HG02678 (cell line): ENCODE measurements at regions not wholly inside any gene's neighbourhood (a gene's known extent, or its start where the extent isn't known, plus 50 kb on each side); places are given as distances from the start of the nearest gene placed in this dataset.

Source experiments
- ATAC-seq: cut with Tn5 transposase; IDR thresholded peaks from one replicate; pipeline ENCODE4 v1.9.1; 2021; ENCODE audit warnings: mild to moderate bottlenecking, moderate library complexity; ENCODE audit not compliant: unreplicated experiment

DNA sequence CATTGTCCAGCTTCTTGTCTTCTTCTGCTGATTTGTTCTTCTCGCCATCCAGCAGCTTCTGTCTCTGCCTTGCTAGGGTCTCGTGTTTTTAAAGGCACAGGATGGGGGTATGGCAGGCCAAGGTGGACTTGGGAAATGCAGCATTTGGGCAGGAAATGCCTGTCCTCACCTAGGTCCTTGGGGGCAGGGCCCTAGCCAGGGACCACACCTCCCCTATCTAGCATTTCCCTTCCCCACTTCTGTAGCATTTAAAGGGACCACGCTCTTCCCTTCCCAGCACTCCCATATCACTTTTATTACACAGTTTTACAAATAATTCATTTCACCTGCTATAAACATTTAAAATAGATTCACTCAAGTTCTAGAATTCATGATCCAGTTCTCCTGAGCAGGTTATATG is 315.4 kb upstream of the LMCD1 start:
- ATAC-seq: no peak

DNA sequence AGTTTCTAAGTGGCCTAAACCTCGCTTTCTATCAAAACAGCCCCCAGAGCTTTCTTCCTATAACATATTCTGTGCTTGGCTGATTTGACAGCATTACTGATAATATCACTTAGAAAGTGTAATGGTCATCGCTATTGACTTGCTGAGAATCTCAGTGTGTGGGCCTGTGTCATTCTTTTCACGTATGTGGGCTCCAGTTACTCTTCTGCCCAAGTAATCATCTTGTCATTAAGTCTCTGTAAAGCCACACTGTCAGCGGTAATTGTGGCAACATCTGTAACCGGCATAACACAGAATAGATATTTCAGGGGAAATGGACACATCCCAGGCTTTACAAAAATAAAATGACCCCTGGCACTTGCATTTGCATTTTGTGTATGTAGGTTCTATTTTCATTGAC is 313.6 kb upstream of the LMCD1 start:
- no peak for ATAC-seq

DNA sequence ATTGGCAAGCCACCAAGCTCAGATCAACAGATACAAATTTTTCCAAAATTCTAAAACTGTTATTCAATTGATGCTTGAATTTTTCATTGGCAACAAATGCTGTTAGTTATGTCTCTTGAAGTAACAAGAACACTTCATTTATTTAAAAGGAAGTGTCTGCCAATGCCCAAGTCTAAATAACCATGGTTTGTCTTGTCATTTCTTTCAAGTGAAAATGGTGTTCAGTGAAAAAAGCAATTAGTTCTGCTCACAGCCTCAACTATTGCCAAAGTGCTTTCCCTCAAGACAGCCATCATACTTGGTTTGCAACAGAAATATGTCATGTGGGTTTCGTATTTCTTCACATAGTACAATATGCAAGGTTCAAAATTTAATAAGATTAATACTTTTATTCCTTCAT is 312.6 kb upstream of the LMCD1 start:
- ATAC-seq: no peak

DNA sequence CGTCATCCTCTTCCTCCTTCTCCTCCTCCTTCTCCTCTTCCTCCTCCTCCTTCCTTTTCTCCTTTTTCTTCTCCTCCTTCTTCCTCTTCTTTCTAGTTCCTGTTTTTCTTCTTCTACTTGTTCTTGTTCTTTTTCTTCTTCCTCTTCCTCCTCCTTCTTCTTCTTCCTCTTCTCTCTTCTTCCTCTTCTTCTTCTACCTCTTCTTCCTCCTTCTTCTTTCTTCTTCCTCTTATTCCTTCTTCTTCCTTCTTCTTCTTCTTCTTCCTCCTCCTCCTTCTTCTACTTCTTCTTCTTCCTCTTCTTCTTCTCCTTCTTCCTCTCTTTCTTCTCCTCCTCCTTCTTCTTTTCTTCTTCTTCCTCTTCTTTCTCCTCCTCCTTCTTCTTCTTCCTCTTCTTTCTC is 310.2 kb upstream of the LMCD1 start:
- no peak for ATAC-seq

DNA sequence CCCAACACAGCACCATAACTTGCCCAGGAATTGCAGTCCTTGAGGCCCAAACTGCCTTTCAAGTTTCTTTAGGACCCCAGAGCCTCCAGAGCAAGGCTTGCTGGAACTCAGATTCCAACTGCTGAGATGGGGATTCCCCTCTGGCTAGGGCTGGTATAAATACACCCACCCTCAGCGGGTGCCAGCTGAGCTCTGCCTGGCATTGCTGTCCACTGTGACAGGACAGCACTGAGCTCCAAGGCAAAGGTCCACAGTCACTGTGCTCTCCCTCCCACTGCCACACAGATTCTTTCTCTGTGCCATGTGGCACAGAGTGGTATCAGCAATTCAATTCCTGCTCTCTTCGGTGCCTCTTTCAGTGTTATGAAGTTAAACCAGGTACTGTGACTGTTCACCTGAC is 304.2 kb upstream of the LMCD1 start:
- ATAC-seq: no peak

DNA sequence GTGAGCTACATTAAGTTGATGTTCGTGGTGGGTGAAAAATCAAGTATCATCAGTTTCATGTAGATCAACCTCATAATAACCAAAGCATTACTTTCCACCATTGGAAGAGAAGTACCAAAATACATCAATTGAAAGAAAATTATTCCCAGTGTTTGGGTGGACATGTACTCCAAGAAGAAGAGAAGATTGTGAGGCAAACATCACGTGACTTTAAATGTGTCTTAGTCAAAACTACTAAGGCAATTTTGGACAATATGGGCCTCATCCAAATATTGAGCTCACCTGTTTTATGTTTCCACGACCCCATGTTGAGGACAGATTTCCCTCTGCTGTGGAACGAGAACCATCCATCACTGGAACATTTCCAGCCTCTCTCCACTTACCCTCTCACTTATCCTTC is 303.0 kb upstream of the LMCD1 start:
- no peak for ATAC-seq

DNA sequence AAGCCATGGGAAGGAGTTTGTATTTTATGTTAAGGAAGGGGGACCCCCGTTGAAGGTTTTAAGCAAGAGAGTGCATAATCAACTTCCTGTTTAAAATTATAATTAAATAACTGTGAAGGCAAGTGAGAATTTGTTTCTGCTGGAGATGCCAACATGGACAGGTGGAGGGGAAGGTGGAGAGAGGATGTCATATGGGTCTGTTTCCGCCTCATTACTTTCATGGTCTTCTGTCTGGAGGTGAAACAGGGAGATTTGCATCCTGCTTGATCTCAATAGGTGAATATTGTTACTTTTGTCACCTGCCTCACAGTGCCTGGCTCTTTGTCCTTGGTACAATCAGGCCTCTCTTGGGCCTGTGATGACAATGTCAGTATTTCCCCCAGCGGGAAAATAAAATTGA is 300.6 kb upstream of the LMCD1 start:
- no peak for ATAC-seq

DNA sequence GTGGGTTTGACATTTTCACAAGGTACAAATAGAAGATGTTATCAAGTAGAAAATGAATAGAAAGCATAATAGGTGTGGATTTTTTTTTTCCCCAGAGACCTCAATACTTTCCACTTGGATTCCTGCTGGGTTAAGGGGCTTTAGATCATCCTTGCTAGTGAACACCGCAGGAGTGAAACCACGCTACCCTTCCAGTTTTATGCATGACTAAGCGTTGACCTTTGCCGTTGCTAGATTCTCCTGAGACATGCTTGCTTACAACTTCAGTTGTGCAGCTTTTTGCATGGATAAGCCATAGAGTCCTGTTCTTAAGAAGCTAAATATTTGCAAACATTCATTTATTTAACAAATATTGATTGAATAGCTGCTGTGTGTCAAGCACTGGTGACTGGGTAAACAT is 299.7 kb upstream of the LMCD1 start:
- no peak for ATAC-seq

DNA sequence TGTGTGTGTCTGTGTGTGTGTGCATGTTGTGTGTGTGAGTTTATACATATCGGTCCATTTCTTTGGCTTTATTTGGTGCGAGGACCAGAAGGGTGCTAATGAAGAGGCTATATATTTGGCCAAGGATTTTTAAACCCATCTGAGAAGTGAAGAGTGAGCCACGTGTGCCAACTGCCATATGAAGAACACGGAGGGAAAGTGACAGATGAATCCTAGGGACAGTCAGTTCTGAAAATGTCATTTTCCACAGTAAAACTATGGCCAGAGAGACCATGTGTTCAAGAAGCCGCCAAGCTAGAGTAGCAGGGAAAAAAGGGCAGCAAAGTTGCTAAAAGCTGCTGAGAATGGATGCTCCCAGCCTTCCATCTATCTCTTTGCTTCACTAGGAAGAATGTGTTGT is 297.3 kb upstream of the LMCD1 start:
- ATAC-seq: no peak

DNA sequence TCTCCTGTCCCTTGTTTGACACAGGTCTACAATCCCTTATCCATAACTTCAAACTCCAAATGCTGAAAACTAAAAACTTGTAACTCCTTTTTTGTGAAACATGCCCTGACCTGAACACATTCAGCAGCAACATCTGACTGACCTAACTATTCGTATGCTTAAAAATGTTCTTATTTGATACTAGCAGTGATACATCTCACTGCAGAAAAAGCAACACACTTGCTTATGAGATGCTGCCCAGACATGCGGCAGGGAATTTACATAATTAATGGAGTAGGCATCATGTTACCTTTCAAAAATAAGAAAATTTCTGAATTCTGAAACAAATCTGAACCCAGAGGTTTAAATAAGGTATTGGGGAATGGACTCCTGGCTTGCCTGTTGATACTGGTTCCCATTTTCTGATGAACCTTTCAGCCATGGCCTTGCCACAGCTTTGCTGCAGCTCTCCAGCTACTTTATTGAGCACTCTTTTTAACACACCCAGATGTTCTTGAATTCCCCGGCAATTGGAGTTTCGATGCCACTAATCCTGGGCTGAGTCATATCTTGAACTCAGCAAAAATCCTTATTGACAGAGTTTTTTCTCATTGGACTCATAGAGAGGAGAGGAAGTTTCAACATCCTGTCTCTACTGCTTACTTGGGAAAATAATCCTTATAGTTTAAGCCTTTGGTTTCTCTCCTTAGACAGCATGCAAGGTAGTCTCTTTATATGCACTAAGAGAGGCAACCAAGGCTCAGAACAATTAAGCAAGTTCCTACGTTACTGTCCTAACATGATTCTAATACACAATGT is 296.6 kb upstream of the LMCD1 start:
- ATAC-seq: no peak

DNA sequence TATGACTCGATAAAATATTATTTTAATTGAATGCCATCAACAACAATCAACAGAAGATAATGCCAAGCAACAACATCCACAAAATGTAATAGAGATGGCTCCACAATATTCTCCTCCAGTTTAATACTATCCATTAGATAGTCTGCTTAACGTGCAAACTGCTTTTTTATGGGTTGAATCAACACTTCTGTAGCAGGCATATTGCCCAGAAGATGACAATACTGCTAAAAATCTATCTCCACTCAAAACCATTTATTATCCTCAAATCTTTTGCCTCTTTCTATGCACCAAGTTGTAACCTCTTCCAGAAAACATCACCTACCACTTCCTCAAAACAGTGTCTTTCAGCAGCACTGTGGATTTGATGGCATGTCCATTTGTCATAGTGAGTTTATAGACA is 295.7 kb upstream of the LMCD1 start:
- no peak for ATAC-seq

DNA sequence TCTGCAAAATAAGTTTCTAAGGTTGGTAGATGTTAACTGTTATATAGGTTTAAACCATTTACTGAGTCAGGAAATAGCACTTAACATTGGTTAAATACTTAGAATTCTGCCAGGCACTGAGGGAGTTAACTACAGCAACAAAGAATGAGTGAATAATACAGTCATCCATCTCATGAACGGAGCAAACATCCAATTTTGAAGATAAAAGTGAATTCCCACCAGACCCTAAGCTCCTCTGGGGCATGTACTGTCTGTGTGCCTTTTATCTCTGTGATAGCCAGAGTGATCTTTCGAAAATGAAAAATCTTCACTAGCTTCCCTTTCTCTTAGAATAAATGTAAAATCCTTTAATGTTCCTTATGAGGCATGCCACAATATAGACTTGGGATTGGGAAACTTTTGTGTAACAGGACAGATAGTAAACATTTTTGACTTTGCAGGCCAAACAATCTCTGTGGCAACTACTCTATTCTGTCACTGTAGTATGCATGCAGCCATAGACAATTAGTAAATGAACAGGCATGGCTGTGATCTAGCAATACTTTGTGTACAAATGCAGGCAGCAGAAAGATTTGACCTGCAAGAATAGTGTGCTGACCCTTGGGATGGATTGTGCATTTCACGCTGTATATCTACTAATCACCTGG is 294.5 kb upstream of the LMCD1 start:
- no peak for ATAC-seq

DNA sequence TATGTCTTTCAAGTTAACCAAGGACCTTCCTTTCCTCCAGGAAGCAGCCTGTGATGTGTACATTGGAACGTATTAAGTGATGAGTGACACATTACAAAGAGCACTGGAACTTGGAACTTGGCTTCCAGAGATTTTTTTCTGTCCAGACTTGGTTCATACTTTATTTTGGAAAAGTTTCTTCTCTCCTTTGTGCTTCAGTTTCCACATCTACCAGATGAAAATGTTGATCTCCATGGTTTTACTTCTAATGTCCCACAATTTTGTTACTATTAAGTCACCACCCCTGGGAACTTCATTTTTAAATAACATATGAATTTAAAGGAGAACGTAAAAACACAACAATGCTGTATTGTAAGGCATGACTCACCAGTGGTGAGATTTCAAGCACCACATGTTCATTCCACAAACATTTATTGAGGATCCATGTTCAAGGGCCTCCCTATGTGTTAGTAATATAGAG is 290.7 kb upstream of the LMCD1 start:
- ATAC-seq: no peak

DNA sequence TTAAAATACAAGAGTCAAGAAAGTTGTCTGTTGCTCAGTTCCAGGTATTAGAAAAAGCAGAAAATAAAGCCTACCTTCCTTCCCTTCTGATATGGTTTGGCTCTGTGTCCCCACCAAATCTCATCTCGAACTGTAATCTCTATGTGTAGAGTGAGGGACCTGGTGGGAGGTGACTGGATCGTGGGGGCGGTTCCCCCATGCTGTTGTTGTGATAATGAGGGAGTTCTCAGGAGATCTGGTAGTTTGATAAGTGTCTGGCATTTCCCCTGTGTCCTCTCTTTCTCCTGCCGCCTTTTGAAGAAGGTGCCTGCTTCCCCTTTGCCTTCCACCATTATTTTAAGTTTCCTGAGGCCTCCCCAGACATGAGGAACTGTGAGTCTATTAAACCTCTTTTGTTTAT is 288.8 kb upstream of the LMCD1 start:
- no peak for ATAC-seq

DNA sequence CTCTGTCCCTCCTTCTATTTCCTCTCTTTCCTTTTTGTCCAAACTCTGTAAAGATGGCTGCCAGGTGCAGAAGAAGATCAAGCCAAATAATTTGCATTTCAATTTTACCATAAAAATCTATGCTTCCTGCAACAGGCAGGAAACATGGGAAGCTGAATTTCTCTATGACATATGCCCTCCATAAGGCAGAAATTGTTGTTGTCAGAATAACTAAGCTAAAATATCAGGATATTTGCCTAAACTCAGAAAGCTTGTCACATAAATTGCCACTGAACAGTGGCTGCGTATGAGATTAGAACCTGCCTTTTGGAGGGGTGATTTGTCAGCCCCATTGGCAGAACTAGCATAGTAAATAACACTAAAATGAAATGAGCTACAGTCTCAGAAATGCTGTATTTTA is 288.3 kb upstream of the LMCD1 start:
- no peak for ATAC-seq

DNA sequence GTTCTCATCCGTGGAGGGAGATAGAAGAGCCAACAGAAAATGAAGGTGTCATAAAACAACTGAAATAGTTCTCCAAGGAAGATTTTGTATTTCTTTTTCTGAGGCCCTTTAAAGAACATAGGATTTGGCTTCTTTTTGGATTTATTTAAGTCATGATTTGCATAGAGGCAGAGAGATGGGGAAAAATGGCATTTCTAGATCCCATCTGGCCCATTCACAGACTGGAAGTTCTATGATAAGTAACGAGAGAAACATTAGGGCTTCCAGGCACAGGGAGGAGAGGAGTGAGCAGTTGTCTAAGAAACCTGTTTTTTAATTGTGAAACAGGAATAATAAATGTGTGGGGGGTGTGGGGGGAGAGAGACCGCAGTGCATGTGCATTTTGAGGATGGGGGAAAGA is 285.8 kb upstream of the LMCD1 start:
- no peak for ATAC-seq

DNA sequence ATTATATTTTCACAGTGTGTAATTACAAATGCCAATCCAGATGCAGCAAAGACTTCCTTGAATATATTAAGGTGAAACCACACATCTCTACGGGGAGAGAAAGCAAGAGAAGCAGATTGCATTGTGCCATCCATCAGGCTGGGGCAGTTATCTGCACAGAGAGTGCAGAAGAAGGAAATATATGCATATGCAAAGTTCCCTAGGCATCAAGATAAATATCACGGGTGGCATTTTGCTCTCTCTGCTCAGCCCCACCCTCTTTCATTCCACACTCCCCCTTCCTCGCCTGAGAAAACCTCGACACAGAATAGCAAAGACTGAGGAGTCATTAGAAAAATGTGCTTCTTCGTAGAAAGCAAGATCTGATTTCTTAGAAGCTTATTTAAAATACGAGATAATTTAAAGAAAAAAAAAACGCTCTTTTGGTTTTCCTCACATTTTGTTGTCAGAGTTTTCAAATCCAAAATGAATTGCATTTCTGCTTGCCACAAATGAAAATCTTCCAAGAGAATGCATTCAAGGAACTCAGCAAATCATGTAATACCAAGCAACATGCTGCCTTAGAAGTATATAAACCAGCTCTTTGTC is 283.2 kb upstream of the LMCD1 start:
- no peak for ATAC-seq

DNA sequence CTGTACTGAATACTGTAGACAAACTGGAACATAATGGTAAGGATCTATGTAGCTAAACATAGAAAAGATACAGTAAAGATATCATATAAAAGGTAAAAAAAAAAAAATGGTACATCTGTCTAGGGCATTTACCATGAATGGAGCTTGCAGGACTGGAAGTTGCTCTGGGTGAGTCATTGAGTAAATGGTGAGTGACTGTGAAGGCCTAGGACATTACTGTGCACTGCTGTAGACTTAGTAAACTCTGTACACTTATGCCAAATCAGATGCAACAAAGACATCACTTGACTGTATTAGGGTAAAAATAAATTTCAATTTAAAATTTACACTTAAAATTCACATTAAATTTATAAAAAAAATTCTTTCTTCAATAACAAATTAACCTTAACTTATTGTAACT is 281.3 kb upstream of the LMCD1 start:
- ATAC-seq: no peak

DNA sequence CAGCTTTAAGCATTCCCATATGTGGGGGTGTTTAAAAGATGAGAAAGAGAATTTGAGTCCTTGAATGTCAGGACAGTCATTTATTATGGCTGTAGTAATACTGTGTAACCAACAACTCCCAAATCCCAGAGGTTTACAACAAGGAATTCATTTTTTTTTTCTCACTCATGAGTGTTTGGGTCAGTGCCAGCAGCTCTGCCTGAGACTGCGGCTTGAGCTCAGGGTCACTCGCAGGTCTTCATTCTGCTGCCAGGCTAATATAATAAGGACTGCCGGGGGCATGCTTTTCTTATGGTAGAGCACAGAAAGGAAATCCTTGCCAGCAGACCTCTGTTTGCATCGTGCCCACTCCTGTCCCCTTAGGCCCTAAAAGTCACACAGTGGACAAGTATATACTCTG is 277.9 kb upstream of the LMCD1 start:
- no peak for ATAC-seq

DNA sequence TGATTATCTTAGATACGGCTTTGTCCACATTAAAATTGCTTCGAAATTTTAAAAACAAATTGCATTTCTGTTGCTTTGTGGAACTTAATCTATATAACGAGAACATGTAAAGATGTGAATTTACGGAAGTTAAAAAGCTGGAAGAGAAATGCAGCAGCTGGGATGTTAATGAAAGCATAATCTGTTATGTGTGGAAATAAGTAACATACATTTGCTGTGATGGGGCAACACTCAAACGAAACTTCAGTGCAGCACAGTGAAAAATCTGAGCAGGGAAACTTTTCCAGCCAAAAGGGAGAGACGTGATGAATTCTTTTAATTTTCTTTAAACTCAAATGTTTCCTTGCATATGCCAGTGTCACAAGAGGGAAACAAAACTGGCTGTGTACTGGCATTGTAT is 276.7 kb upstream of the LMCD1 start:
- ATAC-seq: no peak

DNA sequence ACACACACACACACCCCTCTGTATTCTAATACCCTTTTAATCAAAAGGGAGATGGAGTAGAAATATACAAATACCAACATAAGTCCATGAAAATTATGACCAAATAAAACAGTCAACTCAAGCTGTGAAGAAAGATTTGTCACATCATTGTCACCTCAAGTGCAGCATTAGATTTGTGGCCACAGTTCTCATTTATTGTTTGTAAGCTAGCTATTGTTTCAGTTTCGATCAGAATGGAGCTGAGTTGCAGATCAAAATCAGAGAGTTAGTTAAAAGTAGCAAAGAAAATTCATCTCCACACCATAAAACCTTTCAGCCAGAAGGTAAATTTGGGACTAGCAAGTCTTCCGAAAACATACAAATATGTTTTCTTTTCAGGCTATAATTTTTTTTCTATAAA is 267.7 kb upstream of the LMCD1 start:
- no peak for ATAC-seq

DNA sequence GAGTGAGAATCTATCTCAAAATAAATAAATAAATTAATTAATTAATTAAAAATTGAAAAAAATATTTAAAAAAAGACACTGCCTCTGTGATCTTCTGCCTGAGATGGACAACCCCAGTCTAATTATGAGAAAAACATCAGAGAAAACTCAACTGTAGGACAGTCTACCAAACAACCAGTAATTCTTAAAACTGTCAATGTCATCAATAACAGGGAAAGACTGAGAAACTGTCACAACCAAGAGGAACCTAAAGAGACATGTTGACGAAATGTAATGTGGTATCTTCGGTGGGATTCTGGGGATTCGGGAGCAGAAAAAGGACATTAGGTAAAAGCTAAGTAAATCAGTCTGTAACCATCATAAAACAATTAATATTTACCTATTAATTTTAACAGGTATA is 265.4 kb upstream of the LMCD1 start:
- no peak for ATAC-seq
